Right atrium auricular region (tissue), 2 donors: ENCODE measurements at regions not wholly inside any gene's neighbourhood (a gene's known extent, or its start where the extent isn't known, plus 50 kb on each side); places are given as distances from the start of the nearest gene placed in this dataset.
"Not testable (repeated sequence)": the region's sequence is repeated elsewhere in the genome, so short reads cannot be mapped to it uniquely, and the experiment has no call there.

Experiments used
- DNase-seq: peaks from one replicate; pipeline ENCODE4 v3.0.0-alpha.2; 2019; ENCODE audit warnings: low spot score
- H3K27ac ChIP-seq, 2 donors: fragments of 200-600 bp; sonication (generic); 1 replicate in 1 of 2; 2 replicates in 1 of 2; pipeline ENCODE4 v1.5.1; 2016 to 2019
- H3K27me3 ChIP-seq, 2 donors: fragments of 200-600 bp; sonication (generic); one replicate each; pipeline versions ENCODE4 v1.5.1 to v1.6.0; 2017 to 2019
- H3K36me3 ChIP-seq: fragments of 200-600 bp; sonication (generic); one replicate; pipeline ENCODE4 v1.5.1; 2016
- H3K4me1 ChIP-seq, 2 donors: fragments of 200-600 bp; sonication (generic); one replicate each; pipeline versions ENCODE4 v1.5.1 to v1.6.0; 2017 to 2019
- H3K4me3 ChIP-seq, 2 donors: fragments of 200-600 bp; sonication (generic); 1 replicate in 1 of 2; 2 replicates in 1 of 2; pipeline ENCODE4 v1.5.1; 2017 to 2019; ENCODE audit warnings: mild to moderate bottlenecking in 1 of 2, moderate library complexity in 1 of 2
- H3K9me3 ChIP-seq, 2 donors: fragments of 200-600 bp; sonication (generic); one replicate each; pipeline ENCODE4 v1.5.1; 2019
- TF ChIP-seq, protein P1 (sequence below), 2 donors: fragments of 200-600 bp; sonication (generic); IDR thresholded peaks; one replicate each; pipeline ENCODE4 v1.5.1; 2019; ENCODE audit warnings: antibody characterized with exemption in 2 of 2

DNA sequence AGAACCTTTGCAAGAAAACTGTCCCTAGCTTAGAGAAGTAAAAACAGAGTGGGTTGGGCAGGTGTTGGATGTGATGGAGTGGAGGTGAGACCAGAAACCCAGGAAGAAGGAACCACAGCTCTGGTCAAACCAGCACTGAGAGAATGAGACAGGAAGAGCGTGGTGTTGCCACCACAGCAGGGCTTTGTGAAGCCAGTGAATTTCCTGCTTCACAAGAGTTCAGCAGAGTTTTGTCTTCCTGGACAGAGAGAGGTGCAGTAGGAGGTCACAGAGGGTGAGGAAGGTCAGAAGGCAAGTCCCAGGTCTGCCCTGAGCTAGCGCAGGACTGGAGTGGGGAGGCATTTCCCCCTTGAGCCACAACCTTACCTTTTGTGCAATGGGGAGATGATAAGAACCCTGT lies 2306.2 kb upstream of the ACO1 start:
- H3K9me3 ChIP-seq = no peaks in the 10 kb centered on the region
- no peak overlapping the region for H3K4me3 ChIP-seq
- no peaks in the 10 kb centered on the region for H3K36me3 ChIP-seq
- H3K4me1 ChIP-seq = no peaks in the 10 kb centered on the region
- no peak for DNase-seq
- TF ChIP-seq, protein P1, sequence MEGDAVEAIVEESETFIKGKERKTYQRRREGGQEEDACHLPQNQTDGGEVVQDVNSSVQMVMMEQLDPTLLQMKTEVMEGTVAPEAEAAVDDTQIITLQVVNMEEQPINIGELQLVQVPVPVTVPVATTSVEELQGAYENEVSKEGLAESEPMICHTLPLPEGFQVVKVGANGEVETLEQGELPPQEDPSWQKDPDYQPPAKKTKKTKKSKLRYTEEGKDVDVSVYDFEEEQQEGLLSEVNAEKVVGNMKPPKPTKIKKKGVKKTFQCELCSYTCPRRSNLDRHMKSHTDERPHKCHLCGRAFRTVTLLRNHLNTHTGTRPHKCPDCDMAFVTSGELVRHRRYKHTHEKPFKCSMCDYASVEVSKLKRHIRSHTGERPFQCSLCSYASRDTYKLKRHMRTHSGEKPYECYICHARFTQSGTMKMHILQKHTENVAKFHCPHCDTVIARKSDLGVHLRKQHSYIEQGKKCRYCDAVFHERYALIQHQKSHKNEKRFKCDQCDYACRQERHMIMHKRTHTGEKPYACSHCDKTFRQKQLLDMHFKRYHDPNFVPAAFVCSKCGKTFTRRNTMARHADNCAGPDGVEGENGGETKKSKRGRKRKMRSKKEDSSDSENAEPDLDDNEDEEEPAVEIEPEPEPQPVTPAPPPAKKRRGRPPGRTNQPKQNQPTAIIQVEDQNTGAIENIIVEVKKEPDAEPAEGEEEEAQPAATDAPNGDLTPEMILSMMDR (IDR thresholded peaks at IDR 0.05) = no peak
- H3K27me3 ChIP-seq = no peaks in the 10 kb centered on the region
- no peak overlapping the region for H3K27ac ChIP-seq

DNA sequence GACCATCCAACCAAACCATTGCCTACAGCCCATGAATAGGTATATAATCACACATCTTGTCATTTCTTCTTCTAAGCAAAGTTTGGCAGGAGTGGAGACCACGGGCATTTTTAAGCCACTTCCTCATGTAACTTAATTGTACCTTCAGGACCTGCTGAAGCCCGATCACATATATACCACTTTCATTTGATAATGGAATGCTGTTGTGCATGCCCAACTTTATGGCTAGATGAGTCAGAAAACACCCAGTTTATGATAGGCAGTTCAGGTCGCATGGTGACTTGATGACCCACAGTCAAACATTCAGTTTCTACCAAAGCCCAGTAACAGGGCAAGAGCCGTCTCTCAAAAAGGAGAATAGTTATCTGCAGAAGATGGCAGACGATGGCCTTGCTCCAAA lies 2295.0 kb upstream of the ACO1 start:
- no peak for DNase-seq
- Histone ChIP-seq H3K9me3 (no peaks in the 10 kb centered on the region), H3K27me3 (no peaks in the 10 kb centered on the region), H3K4me1 (no peaks in the 10 kb centered on the region), H3K36me3 (no peaks in the 10 kb centered on the region), H3K27ac (no peak overlapping the region), H3K4me3 (no peak overlapping the region)
- TF ChIP-seq, protein P1 (IDR thresholded peaks at IDR 0.05) = no peak

DNA sequence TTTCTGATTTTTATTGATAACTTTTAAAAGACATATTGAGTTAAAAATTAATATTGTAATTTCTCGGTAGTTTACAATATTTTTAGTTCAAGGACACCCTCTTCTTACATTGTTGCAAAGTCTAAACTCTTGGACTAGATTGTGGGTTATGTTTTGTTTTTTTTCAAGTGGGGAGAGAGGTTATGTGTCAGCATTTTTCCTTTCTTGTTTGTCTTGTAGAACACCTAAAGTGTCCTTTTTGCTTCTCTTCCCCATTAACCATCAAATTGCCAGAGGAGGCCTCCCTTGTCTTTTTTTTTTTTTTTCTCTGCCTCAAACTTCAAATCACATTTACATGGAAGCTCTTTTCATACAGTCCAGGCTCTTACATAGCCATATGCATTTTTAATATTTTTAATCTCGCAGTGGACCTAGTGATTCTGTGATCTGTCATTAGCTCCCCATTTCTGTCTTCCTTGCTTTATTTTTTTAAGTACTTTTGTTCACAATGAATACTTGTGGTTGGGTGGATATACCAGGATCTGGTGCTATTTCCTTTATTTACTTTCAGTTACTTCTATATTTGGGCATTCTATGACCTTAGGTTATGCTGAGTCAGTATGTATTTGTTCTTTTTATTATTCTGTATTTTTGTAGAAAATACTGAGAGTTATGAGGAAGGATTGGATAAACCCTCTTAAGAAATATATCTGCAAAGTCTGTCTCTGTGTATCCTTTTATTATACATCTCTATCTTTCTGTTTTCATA lies 2280.6 kb upstream of the ACO1 start:
- H3K27ac ChIP-seq = no peak overlapping the region
- TF ChIP-seq, protein P1 (IDR thresholded peaks at IDR 0.05) = no peak
- no peak for DNase-seq
- no peak overlapping the region for H3K4me3 ChIP-seq
- H3K4me1 ChIP-seq = no peaks in the 10 kb centered on the region
- H3K36me3 ChIP-seq = no peaks in the 10 kb centered on the region
- peaks cover 0 to 6% of the 10 kb centered on the region in 2 donors for H3K9me3 ChIP-seq
- no peaks in the 10 kb centered on the region for H3K27me3 ChIP-seq

DNA sequence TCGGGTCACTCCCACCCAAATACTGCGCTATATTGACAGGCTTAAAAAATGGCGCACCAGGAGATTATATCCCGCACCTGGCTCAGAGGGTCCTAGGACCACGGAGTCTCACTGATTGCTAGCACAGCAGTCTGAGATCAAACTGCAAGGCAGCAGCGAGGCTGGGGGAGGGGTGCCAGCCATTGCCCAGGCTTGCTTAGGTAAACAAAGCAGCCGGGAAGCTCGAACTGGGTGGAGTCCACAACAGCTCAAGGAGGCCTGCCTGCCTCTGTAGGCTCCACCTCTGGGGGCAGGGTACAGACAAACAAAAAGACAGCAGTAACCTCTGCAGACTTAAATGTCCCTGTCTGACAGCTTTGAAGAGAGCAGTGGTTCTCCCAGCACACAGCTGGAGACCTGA lies 2277.3 kb upstream of the ACO1 start:
- not testable (repeated sequence) for H3K9me3 ChIP-seq, H3K36me3 ChIP-seq, H3K27ac ChIP-seq, H3K4me3 ChIP-seq, DNase-seq, H3K27me3 ChIP-seq, H3K4me1 ChIP-seq

DNA sequence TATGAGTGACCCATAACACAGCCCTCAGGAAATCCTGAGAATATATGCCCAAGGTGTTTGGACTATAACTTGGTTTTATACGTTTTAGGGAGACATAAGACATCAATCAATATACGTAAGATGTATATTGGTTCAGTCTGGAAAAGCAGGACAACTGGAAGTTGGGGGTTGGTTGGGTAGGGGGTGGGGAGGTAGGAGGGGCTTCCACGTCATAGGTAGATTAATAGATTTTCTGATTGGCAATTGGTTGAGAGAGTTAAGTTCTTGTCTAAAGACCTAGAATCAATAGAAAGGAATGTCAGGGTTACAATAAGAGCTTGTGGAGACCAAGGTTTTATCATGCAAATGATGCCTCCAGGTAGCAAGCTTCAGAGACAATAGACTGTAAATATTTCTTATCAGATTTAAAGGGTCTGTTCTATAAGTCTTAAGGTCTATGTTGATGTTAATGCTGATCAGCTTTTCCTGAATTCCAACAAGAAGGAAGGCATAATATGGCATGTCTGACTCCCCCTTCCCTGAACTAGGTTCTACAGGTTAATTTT lies 2267.7 kb upstream of the ACO1 start:
- no peaks in the 10 kb centered on the region for H3K36me3 ChIP-seq
- H3K27me3 ChIP-seq = no peaks in the 10 kb centered on the region
- TF ChIP-seq, protein P1 (IDR thresholded peaks at IDR 0.05) = no peak

DNA sequence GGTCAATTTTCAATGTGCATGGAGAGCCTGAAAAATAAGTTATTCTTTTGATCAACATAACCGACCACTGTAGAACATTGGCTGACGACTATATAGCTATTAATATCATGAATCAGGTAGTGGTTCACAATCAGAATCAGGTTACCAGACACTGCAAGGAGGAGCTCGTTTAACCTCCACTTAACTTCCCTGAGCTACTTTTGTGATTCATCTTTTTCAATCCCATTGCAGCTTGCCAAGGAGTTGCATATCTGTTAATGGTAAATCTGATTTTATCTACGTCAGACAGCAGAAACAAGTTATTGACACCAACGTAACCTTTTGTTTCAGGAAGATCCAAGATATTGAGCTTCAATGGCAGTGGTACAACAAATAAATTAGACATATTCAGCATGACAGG lies 2263.8 kb upstream of the ACO1 start:
- no peaks in the 10 kb centered on the region for H3K36me3 ChIP-seq
- H3K4me1 ChIP-seq = no peaks in the 10 kb centered on the region
- TF ChIP-seq, protein P1 (IDR thresholded peaks at IDR 0.05) = no peak
- no peaks in the 10 kb centered on the region for H3K27me3 ChIP-seq
- no peak overlapping the region for H3K27ac ChIP-seq
- no peaks in the 10 kb centered on the region for H3K9me3 ChIP-seq
- H3K4me3 ChIP-seq = no peak overlapping the region
- DNase-seq = no peak

More for the DNA sequence above, 2267.7 kb upstream of the ACO1 start:
- Histone ChIP-seq H3K4me1 (no peaks in the 10 kb centered on the region), H3K27ac (no peak overlapping the region), H3K9me3 (no peaks in the 10 kb centered on the region), H3K4me3 (no peak overlapping the region)
- no peak for DNase-seq
